GM21619 (cell line): ENCODE measurements at regions not wholly inside any gene's neighbourhood (a gene's known extent, or its start where the extent isn't known, plus 50 kb on each side); places are given as distances from the start of the nearest gene placed in this dataset.

Source experiments
- ATAC-seq: cut with Tn5 transposase; IDR thresholded peaks from one replicate; pipeline ENCODE4 v1.9.1; 2021; ENCODE audit not compliant: unreplicated experiment

DNA sequence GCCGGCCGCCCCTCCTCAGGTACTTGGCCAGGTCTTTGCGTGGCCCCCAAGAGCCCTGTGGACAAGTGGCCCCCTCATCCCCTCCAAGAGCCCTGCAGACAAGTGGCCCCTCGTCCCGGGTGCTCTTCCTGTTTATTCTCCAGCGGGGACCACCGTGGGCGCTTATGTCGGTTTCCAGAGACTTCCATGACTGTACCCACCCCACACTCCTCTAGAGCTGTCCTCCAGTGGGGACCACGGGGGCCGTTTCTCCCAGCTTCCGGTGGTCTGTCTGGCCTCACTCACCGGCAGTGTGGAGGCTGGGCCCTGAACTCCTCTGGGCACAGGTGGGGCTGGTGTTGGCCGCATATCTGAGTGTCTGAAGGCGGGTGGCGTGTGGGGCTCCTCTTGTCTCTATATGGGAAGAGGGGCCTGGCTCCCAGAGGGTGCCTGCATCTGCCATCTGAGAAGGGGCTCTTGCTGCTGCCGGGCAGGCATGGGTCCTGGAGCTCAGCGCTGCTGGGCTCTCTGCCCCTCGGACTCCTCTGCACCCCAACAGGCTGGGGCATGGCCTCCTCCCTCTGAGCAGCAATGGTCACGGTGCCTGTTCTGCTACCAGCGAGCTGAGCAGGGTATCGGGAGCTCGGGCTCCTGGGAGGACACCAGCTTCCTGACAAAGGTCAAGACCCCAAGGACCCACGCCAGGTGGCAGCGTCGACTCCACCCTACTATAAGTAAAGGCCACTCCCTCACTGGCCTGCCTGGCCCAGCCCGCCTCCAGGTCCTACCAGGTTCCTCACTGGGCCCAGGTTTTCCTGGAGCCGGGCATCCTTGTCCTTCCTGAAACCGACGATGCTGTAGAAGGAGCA, 1264.3 kb downstream of the BRD1 start:
- no peak for ATAC-seq

DNA sequence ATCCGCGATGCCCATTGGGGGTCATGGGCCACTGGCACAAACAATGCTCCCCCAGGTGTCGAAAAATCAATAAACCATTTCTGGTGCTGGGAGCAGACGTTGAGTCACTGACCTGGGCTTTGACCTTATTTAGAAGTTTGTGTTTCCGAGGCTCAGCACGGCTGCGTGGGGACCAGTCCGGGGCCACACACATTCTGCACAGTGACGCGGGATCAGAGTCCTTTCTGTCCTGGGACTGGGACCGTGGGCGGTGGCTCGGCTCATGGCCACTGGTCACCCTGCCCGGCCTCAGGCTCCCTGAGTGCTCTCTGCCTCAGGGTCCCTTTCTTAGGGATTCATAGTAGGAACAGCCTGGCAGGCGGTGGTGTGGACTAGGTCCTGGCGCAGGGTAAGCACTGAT, 1266.0 kb downstream of the BRD1 start:
- ATAC-seq: no peak

GRCh38 chr22:48560836-48561235, 1266.8 kb downstream of the BRD1 start:
- ATAC-seq: no peak

DNA sequence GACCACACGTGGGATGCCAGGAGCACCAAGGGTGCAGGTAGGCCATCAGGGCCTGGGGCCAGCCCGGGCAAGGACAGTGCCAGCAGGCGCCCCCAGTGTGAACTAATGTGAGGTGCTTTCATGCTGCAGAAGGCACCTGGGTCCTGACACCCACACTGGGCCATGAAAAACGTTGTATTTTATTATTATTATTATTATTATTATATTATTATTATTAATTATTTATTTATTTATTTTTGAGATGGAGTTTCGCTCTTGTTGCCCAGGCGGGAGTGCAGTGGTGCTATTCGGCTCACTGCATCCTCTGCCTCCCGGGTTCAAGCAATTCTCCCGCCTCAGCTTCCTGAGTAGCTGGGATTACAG, 1267.3 kb downstream of the BRD1 start:
- no peak for ATAC-seq

DNA sequence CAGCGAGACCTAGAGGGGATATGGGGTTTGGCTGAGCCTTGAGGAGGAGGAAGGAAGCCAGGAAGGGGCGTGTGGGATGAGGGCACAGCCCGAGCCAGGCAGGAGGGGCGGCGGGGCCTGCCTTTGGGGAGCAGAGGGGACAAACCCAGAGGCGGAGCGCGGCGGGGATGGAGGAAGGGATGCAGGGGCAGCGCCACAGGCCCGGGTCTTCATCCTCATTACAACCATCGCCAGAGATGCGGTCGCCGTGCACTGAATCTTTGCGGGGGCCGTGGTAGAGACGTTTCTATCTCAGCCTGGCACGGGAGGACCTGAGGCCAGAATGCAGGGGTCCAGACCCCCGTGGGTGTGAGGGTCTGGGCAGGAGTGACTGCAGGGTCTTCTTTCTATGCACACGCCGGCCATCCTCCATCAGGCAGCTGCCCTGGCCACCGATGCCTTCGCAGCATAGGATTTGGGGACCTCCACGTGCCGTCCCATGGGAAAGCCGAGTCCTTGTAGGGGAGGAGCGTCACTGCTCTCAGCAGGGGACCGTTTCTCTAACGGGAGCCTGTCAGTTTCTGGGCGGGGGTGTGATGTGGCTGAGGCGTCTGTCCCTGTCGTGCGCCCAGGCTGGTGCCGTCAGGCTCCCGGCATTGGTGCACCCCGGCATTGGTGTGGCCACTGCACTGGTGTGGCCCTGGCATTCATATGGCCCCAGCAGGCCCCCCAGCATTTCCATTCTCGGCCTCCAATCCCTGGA, 1267.9 kb downstream of the BRD1 start:
- ATAC-seq: no peak

DNA sequence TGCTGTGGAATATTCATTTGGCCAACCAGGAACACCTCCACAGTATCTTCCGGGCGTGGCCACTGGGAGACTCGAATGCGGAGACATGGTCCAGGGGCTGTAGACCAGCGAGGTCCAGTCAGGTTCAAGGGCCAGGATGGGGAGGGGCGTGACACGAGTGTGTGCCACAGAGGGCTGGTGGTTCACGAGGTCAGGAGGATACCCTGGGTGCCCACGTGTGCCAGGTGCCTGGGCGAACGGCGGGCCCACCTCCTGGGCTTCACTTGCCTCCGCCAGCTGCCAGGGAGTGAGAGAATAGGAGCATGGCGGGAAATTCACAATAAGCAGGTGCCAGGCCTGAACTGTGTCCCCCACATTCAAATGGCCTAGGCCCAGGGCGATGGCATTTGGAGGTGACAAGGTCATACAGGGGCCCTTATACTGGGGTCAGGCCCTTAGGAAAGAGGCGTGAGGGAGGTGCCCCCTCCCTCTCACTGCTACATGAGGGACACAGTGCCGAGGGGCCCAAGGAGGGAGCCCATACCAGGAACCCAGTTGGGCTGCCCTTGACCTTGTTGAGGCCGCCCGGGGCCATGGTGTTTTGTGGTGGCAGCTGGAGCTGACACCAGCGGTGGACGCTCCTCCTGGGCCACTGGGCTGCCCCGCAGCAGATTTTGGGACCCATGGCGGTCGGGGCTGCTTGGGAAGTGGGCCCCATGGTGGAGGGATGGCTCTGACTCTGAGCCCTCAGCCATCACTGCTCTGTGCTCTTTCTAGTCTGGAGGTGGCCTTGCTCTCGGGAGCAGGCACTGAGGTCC, 1268.9 kb downstream of the BRD1 start:
- no peak for ATAC-seq

- ATAC-seq: no peak
These were observed 1269.7 kb downstream of the BRD1 start for GRCh38 chr22:48558016-48558415.

GRCh38 chr22:48557473-48557872, 1270.2 kb downstream of the BRD1 start:
- no peak for ATAC-seq

GRCh38 chr22:48556751-48557150, 1270.9 kb downstream of the BRD1 start:
- no peak for ATAC-seq

GRCh38 chr22:48556222-48556621, 1271.5 kb downstream of the BRD1 start:
- ATAC-seq: no peak

GRCh38 chr22:48555606-48556005, 1272.1 kb downstream of the BRD1 start:
- ATAC-seq: no peak

- ATAC-seq: no peak
These were observed 1272.6 kb downstream of the BRD1 start for GRCh38 chr22:48554893-48555572.

GRCh38 chr22:48553694-48554308, 1273.9 kb downstream of the BRD1 start:
- ATAC-seq: no peak

DNA sequence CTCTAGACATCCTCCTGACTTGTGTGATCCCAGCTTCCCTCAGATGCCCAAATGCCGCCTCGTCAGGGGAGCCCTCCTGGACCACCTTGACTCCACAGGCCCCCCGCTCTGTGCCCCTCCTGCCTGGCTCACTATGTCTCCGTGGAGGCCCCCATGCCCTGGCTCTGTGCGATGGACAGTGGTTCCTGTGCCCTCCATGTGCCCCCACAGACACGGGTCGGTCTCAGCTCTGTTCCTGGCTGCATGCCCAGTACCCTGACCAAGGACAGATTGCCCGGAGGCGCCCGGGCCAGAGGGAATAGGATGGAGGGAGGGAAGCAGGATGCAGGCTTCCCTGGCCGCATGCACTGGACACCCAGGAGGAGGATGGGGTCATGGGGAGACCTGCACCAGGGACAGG, 1274.6 kb downstream of the BRD1 start:
- ATAC-seq: no peak

DNA sequence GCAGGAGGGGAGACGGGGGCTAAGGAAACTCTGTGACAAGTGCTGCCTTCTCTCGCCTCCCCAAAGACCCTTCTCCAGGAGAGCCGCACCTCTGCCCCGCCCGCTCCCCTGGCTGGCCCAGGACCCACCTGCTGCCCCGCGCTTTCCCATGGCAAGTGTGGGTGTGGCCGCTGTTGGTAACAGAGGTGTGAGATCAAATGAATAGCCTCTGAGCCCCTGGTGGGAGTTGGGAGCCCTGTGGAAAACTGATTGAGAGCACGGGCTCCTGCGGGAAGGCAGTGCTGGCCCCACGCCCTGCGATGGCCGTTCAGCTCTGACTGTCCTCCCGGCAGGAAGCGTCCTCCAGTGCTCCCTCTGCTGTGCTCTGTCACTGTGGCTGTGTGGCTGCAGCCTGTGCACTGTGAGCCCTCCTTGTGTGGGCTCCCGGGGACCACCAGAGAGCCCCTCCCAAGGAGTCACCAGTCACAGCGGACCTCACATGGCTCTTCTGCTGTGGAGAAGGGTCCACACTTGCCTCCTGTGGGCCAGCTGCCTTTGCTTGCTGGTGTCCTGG, 1275.9 kb downstream of the BRD1 start:
- ATAC-seq: no peak

GRCh38 chr22:48551061-48551460, 1276.6 kb downstream of the BRD1 start:
- ATAC-seq: no peak

DNA sequence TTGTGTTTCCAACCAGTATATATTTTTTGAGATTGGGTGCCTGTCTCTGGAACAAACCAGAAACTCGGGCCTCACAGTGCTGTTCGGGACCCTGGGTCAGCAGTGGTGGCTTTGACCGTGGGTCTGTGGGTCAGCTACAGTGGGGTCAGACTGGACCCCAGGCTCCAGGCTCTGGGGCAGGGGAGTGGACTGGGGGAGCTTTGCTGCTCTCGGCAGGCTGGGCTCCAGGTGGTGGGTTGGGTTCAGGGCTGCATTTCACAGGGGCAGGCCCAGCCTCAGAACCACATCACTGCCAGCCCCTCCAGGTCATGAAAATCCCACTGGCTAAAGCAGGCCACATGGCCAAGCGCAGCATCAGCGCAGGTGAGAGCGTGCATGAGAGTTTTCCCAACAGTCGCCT, 1279.3 kb downstream of the BRD1 start:
- no peak for ATAC-seq

- ATAC-seq: no peak
These were observed 1279.7 kb downstream of the BRD1 start for GRCh38 chr22:48547971-48548370.

DNA sequence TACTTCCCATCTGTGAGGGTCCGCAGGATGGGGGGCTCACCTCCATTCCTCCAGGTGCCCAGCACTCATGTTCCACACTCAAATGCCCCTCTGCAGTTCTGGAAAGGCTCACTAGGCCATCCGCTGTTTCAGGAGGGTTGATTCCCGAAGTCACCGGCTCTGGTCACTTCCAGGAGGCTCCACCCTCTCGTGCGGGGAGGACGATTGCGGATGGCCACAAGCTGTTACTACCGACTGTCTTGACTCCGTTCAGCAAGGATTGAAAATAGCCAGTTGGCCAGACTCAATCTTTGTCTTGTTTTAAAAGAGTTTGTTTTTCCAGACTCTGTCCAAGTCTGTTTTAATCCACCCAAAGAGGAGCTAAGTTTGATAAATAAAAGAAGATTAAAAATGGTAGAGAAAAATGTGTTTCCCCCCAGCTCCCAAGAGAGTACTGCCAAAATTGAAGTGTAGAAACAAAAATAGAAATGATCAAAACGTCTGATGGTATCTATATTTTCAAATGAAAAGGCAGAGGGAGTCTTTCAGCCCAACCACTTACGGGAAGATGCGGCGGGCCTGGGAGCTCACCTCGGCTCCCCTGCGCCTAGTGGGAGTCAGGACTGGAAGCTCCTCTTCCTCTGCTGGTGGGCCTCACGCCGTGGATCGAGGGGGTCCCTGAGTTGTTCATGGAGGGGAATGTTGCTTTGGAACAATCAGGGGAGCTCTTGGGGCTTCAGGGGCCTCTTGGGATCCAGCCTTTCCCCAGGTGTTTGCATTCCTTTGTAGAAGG, 1280.8 kb downstream of the BRD1 start:
- ATAC-seq: no peak

- no peak for ATAC-seq
These were observed 1281.7 kb downstream of the BRD1 start for GRCh38 chr22:48545987-48546386.
